AML-193 (cell line): ENCODE measurements at regions not wholly inside any gene's neighbourhood (a gene's known extent, or its start where the extent isn't known, plus 50 kb on each side); places are given as distances from the start of the nearest gene placed in this dataset.
"Not testable (repeated sequence)": the region's sequence is repeated elsewhere in the genome, so short reads cannot be mapped to it uniquely, and the experiment has no call there.

ENCODE experiments used
- DNase-seq, 2 experiments: peaks; one replicate each; lab custom pipeline; 2025; lab: John Stamatoyannopoulos, UW

GRCh38 chr6:48994811-48995210 lies 468.2 kb downstream of the MMUT start:
- DNase-seq, result no peak

- DNase-seq, result no peak
These were observed 472.3 kb downstream of the MMUT start for GRCh38 chr6:48990739-48991138.

GRCh38 chr6:48986845-48987244 lies 476.2 kb downstream of the MMUT start:
- no peak for DNase-seq

GRCh38 chr6:48986105-48986504 lies 476.9 kb downstream of the MMUT start:
- no peak for DNase-seq

- DNase-seq, result no peak
These were observed 478.0 kb downstream of the MMUT start for GRCh38 chr6:48985025-48985424.

- DNase-seq, result not testable (repeated sequence)
These were observed 479.1 kb downstream of the MMUT start for GRCh38 chr6:48983968-48984367.

GRCh38 chr6:48983377-48983776 lies 479.7 kb downstream of the MMUT start:
- DNase-seq, result no peak

GRCh38 chr6:48979806-48980205 lies 483.2 kb downstream of the MMUT start:
- no peak for DNase-seq

- no peak for DNase-seq
These were observed 484.0 kb downstream of the MMUT start for GRCh38 chr6:48979085-48979484.

GRCh38 chr6:48978016-48978415 lies 485.0 kb downstream of the MMUT start:
- no peak for DNase-seq

GRCh38 chr6:48977573-48977972 lies 485.5 kb downstream of the MMUT start:
- no peak for DNase-seq

GRCh38 chr6:48973491-48973890 lies 489.6 kb downstream of the MMUT start:
- no peak for DNase-seq

- no peak for DNase-seq
These were observed 501.2 kb downstream of the MMUT start for GRCh38 chr6:48961781-48962415.

GRCh38 chr6:48959251-48960060 lies 503.6 kb downstream of the MMUT start:
- DNase-seq, result no peak

GRCh38 chr6:48957781-48958180 lies 505.3 kb downstream of the MMUT start:
- DNase-seq, result no peak

- DNase-seq, result no peak
These were observed 511.1 kb downstream of the MMUT start for GRCh38 chr6:48951917-48952316.

- not testable (repeated sequence) for DNase-seq
These were observed 518.8 kb downstream of the MMUT start for GRCh38 chr6:48944276-48944675.

- no peak for DNase-seq
These were observed 529.9 kb downstream of the MMUT start for GRCh38 chr6:48933136-48933535.

GRCh38 chr6:48928937-48929336 lies 534.1 kb downstream of the MMUT start:
- DNase-seq, result no peak

- DNase-seq, result no peak
These were observed 540.2 kb downstream of the MMUT start for GRCh38 chr6:48922837-48923236.

GRCh38 chr6:48919555-48919954 lies 543.5 kb downstream of the MMUT start:
- no peak for DNase-seq

- DNase-seq, result no peak
These were observed 545.8 kb downstream of the MMUT start for GRCh38 chr6:48917233-48917632.

GRCh38 chr6:48916607-48917006 lies 546.4 kb downstream of the MMUT start:
- DNase-seq, result no peak

- DNase-seq, result no peak
These were observed 547.5 kb downstream of the MMUT start for GRCh38 chr6:48915591-48915990.
